Amygdala (tissue), 56 donors: ENCODE measurements at regions not wholly inside any gene's neighbourhood (a gene's known extent, or its start where the extent isn't known, plus 50 kb on each side); places are given as distances from the start of the nearest gene placed in this dataset.

ENCODE experiments used
- DNase-seq, 56 donors: peaks; one replicate each; lab custom pipeline; 2025; lab: John Stamatoyannopoulos, UW

DNA sequence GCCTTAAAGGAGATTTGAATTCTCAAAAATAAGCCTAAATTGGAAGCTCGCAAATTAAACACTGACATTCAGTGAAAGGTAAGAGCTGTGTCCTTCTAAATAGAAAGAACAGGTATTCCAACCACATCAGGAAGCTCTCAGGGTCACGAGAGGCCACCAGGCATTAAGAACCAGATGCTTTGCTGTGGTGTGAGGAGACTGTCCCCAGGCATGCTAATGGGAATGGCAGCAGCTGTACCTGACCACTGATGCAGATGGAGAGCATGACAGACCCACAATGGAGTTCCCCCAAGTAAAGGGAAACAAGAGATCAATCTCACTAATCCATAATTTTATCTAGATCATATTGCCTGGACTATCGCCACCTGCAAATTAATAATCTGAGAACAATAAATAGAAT lies 658.9 kb upstream of the NOX3 start:
- no peak for DNase-seq

DNA sequence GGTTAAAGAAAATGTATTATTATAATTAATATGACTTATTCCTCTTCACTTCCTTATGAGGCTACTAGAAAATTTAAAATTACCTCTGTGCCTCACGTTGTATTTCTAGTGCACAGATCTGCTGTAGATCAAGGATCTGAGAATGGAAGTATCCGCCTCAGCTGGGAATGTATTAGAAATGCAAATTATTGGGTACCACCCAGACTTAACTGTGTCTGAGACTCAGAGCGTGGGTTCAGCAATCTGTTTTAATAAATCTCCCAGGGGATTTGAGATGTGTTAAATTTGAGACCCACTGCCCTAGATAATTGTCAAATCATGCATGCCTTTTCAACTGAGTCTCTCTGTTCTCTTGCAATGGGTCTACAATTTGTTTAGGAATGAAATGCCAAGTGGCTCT lies 658.0 kb upstream of the NOX3 start:
- no peak for DNase-seq

- DNase-seq = no peak
Measured at GRCh38 chr6:156111913-156112312, 656.3 kb upstream of the NOX3 start.

- DNase-seq = no peak
Measured at GRCh38 chr6:156110249-156110648, 654.6 kb upstream of the NOX3 start.

DNA sequence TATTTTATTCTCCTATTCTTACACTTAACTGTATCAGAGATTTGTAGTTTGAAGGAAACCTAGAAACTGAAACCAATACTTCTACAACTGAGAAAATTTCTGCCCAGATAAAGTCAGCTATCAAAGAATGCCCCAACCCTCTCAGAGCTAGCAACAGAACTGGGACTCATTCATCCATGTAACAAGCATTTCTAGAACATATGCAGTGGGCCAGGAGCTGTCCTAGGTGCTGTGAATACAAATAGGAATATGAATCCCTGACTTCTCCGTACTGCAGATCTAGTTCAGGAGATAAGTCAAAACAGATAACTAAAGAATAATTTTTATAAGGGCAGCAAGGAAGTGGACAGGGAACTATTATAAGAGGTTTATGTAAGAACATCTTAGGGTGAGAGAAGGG lies 654.1 kb upstream of the NOX3 start:
- no peak for DNase-seq

GRCh38 chr6:156107624-156108101 lies 652.0 kb upstream of the NOX3 start:
- peak in 1 of 56 donors; percentile 7 for DNase-seq

GRCh38 chr6:156102129-156102528 lies 646.5 kb upstream of the NOX3 start:
- no peak for DNase-seq

- DNase-seq = no peak
Measured at GRCh38 chr6:156098839-156099238, 643.2 kb upstream of the NOX3 start.

GRCh38 chr6:156087487-156087886 lies 631.8 kb upstream of the NOX3 start:
- DNase-seq = no peak

DNA sequence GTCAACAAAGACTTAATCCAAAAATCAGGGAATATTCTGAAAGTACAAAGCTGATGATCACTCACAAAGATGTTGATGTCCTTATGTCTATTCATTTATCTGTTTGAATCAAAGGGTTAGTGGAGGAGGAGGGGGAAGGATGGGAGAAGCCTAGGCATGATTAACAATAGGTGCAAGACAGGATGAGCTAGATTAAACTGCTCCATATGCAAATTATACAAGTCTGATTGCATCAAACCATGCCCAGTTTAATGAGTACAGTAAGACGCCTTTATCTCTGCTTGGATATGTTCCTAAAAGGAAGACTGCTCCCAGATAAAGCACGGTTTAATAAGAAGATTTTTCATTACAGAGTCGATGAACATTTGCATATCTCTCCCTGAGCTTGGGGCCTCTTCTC lies 626.4 kb upstream of the NOX3 start:
- no peak for DNase-seq

DNA sequence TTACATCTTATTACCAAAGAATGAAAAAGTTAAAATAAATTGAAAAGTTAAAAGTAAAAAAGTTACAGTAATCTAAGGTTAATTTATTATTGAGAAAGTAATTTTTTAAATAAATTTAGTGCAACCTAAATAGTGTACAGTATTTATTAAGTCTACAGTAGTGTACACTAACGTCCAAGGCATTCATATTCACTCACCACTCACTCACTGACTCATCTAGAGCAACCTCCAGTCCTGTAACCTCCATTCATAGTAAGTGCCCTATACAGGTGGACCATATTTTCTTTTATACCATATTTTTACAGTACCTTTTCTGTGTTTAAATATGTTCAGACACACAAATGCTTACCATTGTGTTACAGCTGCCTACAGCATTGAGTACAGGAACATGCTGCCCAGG lies 624.7 kb upstream of the NOX3 start:
- DNase-seq = no peak

GRCh38 chr6:156068881-156069280 lies 613.2 kb upstream of the NOX3 start:
- DNase-seq = no peak

GRCh38 chr6:156065849-156066248 lies 610.2 kb upstream of the NOX3 start:
- DNase-seq = no peak

GRCh38 chr6:156062091-156062563 lies 606.5 kb upstream of the NOX3 start:
- no peak for DNase-seq

GRCh38 chr6:156061465-156061864 lies 605.8 kb upstream of the NOX3 start:
- no peak for DNase-seq

DNA sequence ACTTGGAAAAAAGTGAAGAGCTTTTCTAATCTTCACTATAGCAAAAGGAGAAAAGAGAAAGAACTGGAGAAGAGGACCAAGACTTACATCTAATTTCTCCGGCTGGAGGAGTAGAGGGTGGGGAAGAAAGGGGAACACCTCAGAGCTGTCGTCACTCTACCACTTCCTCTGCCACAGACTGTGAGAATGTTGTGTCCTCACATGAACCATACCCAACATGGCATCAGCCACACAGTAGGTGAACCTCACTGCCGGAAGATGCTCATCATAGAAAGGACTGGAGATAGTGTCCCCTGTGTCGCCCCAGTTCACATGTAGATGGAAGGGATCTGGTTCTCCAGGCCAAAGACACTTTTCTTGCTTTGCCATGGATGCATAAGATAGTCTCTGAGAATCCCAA lies 604.4 kb upstream of the NOX3 start:
- DNase-seq = no peak

- DNase-seq = no peak
Measured at GRCh38 chr6:156058356-156058755, 602.7 kb upstream of the NOX3 start.

DNA sequence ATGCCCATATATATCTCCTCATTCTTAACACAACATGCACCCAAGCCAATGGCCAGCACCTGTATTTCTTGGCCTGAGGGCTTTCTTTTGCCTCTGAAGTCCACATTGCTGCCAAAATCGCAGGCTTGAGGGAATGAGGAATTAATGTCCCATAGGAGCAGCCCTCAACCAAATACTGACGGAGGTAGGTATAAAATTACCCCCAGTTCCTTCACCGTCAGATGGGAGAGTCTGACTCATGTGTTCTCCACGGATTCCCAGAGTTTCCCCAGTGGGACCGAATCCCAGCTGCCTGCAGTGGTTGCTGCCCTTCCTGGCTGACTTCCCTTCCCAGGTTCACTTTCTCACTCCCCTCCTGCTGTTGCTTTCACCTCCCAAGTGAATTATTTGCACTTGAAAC lies 602.2 kb upstream of the NOX3 start:
- no peak for DNase-seq

DNA sequence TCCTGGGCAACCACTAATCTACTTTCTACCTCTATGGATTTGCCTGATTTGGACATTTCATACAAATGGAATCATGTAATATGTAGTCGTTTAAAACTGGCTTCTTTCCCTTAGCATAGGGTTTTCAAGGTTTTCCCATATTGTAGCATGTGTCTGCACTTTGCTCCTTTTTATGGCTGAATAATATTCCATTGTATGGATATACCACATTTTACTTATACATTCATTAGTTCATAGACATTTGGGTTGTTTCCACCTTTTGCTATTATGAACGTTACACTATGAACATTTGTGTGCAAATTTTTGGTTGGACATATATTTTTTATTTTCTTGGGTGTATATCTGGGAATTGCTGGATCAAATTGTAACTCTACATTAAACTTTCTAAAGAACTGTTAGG lies 600.4 kb upstream of the NOX3 start:
- DNase-seq = no peak

DNA sequence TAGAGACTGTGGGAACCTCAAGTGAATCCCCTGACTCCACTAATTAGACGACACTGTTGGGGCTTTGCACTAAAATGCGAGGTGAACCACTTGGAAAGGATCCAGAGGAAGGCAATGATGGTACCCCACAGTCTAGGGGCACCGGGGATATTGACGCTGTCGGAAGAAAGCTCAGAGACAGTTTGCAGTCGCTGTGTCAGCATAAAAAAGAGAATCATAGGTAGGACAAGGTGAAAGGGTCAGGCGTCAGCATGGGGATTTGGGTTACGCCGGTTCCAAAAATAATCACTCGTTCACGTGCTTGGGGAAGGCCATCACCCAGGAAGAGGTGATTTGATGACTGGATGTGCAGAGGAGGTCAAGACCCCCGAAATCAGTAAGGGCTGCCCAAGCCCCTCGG lies 598.0 kb upstream of the NOX3 start:
- no peak for DNase-seq

DNA sequence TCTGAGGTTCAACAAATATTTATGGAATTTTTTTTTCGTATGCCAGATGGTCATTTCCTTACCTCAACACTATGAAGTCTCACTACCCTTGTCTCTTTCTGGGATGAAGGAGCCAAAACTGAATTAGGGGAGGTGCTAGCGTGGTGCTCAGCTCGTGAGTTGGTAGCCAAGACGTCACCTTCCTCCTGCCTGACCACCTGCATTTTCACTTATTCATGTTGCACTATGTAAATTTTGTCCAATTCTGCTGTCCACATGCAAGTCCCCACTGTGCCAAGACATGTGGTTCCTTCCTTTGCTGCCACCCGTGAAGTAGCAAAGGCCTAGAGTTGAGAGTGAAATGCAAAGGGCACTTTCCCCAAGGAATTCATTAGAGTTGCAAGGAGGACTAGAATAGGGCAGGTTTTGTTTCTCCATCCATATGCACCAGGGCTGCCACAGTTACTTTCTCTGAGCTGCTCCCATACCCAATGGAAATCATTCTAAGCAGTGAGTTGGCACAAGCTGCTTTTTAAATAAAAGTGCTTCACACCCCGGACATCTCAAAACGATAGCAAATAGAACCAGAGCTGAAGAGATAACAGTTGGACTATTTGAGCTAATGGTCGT lies 591.3 kb upstream of the NOX3 start:
- no peak for DNase-seq

GRCh38 chr6:156046268-156046665 lies 590.6 kb upstream of the NOX3 start:
- DNase-seq = no peak
